Neural cell (in vitro differentiated cells): ENCODE measurements at regions not wholly inside any gene's neighbourhood (a gene's known extent, or its start where the extent isn't known, plus 50 kb on each side); places are given as distances from the start of the nearest gene placed in this dataset.

Experiments
- EP300 ChIP-seq: fragments of 450-650 bp; conservative IDR thresholded peaks from 2 replicates; pipeline ENCODE4 v1.6.1; 2014; ENCODE audit warnings: antibody characterized with exemption, mild to moderate bottlenecking, moderate library complexity; ENCODE audit not compliant: poor library complexity, severe bottlenecking
- EZH2 ChIP-seq: fragments of 200-600, 300-800 bp; shearing (Covaris generic), sonication (generic); IDR thresholded peaks from 2 replicates; pipeline ENCODE4 v1.6.1; 2014; ENCODE audit warnings: antibody characterized with exemption, low read length, borderline replicate concordance, mild to moderate bottlenecking; ENCODE audit not compliant: insufficient read depth, poor library complexity, severe bottlenecking
- MXI1 ChIP-seq: fragments of 450-650 bp; conservative IDR thresholded peaks from 2 replicates; pipeline ENCODE4 v1.6.1; 2014; ENCODE audit warnings: antibody characterized with exemption, mild to moderate bottlenecking; ENCODE audit not compliant: poor library complexity, severe bottlenecking
- POLR2AphosphoS5 ChIP-seq: IDR thresholded peaks from 2 replicates; pipeline ENCODE4 v1.6.1; 2012
- RAD21 ChIP-seq: fragments of 450-650 bp; conservative IDR thresholded peaks from 2 replicates; pipeline ENCODE4 v1.6.1; 2014; ENCODE audit warnings: antibody characterized with exemption, mild to moderate bottlenecking, moderate library complexity
- SMC3 ChIP-seq: fragments of 450-650 bp; conservative IDR thresholded peaks from 2 replicates; pipeline ENCODE4 v1.6.1; 2014; ENCODE audit warnings: antibody characterized with exemption, mild to moderate bottlenecking, moderate library complexity; ENCODE audit not compliant: poor library complexity
- TAF1 ChIP-seq: IDR thresholded peaks from 2 replicates; pipeline ENCODE4 v1.6.1; 2012; ENCODE audit warnings: low read depth
- TF ChIP-seq, protein P1 (sequence below): fragments of 450-650 bp; IDR thresholded peaks from 2 replicates; pipeline ENCODE4 v1.5.1; 2014; ENCODE audit warnings: antibody characterized with exemption, mild to moderate bottlenecking, moderate library complexity; ENCODE audit not compliant: poor library complexity, severe bottlenecking
- TF ChIP-seq, protein P2 (sequence below): IDR thresholded peaks from 2 replicates; pipeline ENCODE4 v1.6.1; 2012; ENCODE audit warnings: borderline replicate concordance

DNA sequence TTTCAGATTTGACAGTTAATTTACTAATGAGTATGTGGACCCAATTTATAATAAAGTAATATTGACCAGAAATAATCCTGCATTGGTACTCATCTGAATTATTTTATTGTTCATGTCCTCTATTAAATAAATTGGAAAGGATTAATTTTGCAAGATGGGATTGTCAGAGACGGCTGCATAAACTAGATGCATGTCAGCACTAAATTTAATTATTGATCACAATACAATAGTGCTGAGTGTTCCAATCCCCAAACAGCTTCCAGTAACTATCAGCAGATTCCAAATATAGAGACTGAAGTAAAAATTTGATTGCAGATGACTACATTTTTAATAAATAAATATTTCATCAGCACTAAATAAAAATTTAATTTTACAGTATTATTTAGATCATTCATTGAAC, 387.2 kb downstream of the GRB14 start:
- TF ChIP-seq, protein P1, sequence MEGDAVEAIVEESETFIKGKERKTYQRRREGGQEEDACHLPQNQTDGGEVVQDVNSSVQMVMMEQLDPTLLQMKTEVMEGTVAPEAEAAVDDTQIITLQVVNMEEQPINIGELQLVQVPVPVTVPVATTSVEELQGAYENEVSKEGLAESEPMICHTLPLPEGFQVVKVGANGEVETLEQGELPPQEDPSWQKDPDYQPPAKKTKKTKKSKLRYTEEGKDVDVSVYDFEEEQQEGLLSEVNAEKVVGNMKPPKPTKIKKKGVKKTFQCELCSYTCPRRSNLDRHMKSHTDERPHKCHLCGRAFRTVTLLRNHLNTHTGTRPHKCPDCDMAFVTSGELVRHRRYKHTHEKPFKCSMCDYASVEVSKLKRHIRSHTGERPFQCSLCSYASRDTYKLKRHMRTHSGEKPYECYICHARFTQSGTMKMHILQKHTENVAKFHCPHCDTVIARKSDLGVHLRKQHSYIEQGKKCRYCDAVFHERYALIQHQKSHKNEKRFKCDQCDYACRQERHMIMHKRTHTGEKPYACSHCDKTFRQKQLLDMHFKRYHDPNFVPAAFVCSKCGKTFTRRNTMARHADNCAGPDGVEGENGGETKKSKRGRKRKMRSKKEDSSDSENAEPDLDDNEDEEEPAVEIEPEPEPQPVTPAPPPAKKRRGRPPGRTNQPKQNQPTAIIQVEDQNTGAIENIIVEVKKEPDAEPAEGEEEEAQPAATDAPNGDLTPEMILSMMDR: no peak
- TF ChIP-seq EP300: no peak
- TF ChIP-seq POLR2AphosphoS5: no peak
- TF ChIP-seq RAD21: no peak
- TF ChIP-seq TAF1: no peak
- TF ChIP-seq MXI1: no peak
- TF ChIP-seq EZH2: no peak
- no peak for TF ChIP-seq SMC3
- TF ChIP-seq, protein P2, sequence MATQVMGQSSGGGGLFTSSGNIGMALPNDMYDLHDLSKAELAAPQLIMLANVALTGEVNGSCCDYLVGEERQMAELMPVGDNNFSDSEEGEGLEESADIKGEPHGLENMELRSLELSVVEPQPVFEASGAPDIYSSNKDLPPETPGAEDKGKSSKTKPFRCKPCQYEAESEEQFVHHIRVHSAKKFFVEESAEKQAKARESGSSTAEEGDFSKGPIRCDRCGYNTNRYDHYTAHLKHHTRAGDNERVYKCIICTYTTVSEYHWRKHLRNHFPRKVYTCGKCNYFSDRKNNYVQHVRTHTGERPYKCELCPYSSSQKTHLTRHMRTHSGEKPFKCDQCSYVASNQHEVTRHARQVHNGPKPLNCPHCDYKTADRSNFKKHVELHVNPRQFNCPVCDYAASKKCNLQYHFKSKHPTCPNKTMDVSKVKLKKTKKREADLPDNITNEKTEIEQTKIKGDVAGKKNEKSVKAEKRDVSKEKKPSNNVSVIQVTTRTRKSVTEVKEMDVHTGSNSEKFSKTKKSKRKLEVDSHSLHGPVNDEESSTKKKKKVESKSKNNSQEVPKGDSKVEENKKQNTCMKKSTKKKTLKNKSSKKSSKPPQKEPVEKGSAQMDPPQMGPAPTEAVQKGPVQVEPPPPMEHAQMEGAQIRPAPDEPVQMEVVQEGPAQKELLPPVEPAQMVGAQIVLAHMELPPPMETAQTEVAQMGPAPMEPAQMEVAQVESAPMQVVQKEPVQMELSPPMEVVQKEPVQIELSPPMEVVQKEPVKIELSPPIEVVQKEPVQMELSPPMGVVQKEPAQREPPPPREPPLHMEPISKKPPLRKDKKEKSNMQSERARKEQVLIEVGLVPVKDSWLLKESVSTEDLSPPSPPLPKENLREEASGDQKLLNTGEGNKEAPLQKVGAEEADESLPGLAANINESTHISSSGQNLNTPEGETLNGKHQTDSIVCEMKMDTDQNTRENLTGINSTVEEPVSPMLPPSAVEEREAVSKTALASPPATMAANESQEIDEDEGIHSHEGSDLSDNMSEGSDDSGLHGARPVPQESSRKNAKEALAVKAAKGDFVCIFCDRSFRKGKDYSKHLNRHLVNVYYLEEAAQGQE: no peak
